Activated naive CD4-positive, alpha-beta T cell treated with anti-CD3 and anti-CD28 coated beads, Interleukin-2, amount 50 U/mL, for 72 hours (primary cell): ENCODE measurements at regions not wholly inside any gene's neighbourhood (a gene's known extent, or its start where the extent isn't known, plus 50 kb on each side); places are given as distances from the start of the nearest gene placed in this dataset.
"Not testable (repeated sequence)": the region's sequence is repeated elsewhere in the genome, so short reads cannot be mapped to it uniquely, and the experiment has no call there.

Experiments
- ATAC-seq, 2 donors: fragments of 150-1000 bp; cut with Tn5 transposase; 2 replicates each; pipeline ENCODE4 v1.10.0; 2021; ENCODE audit warnings: mild to moderate bottlenecking in 2 of 2, moderate library complexity in 2 of 2
- DNase-seq, 2 donors: peaks; one replicate each; pipeline ENCODE4 v3.0.0; 2021 to 2022; ENCODE audit warnings: low spot score in 2 of 2
- H3K27ac Mint-ChIP-seq, 2 donors: one replicate each; pipeline ENCODE4 v1.8.0; 2022; ENCODE audit warnings: mild to moderate bottlenecking in 2 of 2, mixed read lengths in 2 of 2
- H3K36me3 Mint-ChIP-seq, 2 donors: one replicate each; pipeline ENCODE4 v1.8.0; 2022; ENCODE audit warnings: mixed read lengths in 2 of 2
- H3K9me3 Mint-ChIP-seq, 2 donors: one replicate each; pipeline ENCODE4 v1.8.0; 2022; ENCODE audit warnings: mixed read lengths in 2 of 2

DNA sequence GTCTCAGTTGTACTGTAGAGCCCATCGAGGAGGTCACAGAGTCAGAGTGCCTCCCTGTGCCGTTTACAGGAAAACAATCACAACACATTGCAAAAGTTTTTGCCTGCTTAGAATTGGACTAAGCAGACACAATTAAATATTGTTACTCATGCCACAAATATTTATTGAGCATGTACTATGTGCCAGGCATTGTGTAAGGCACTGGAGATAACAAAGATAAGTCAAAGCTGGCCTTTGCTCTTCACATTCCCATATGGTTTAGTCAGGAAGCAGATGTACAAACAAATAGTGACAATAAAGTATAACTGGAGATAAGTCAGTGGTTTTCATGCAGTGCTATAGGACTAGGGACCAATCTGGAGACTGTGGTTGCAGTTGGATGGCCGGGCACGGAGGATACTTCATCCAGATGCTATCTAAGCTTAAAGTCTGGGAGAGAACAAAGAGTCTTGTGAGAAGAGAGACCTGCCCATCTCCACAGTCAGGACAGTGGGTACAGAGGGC, 550.7 kb downstream of the INSC start:
- Mint-ChIP-seq H3K27ac (no peak overlapping the region), H3K36me3 (no peaks in the 10 kb centered on the region), H3K9me3 (peaks cover 0 to 4% of the 10 kb centered on the region in 2 donors)
- DNase-seq: no peak
- ATAC-seq: no peak

DNA sequence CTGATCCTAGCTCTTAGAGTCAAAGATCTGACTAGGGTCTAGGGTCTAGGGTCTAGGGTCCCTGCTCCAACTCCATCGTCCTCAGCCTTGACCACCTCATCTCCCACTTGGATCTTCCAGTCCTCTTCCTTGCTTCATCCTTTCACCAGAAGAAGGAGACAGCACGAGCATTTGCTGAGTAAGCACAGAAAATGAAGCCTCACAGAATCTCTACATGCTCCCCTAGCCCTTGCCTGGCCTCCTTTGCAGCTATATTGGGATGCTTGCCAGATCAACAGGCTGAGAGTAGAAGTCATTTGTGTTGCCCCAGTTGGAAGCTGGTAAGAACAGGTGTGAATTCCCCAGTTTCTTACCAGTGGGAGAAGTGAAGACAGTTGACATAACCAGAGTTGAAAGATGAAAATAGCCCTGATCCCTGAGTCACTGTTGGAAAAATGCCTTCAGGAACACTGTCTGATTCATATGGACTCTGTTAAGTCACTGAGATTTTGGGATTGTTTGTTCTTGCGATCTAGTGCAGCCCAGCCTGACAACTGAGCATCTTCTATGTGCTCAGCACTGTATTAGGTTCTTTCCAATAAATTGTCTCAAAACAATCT, 552.5 kb downstream of the INSC start:
- Mint-ChIP-seq H3K36me3 (no peaks in the 10 kb centered on the region), H3K27ac (no peak overlapping the region), H3K9me3 (peaks cover 0 to 4% of the 10 kb centered on the region in 2 donors)
- ATAC-seq (no peak), DNase-seq (no peak)

DNA sequence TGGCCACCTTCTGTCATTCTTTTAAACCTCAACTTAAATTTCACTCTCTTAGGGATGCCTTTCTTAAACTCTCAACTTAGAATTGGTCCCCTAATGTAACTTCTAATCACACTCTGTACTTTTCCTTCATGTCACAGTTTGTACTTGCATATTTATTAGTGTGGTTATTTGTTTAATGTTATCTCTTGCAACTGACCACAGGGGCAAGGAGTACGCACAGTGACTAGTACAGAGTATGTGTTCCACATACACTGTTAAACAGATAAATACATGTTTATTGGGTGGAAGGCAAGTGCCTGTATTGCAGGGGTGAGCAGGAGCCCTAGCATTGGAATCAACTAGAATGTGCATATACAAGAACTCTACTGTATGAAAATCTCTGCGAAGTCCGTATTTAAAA, 554.0 kb downstream of the INSC start:
- no peak overlapping the region for H3K27ac Mint-ChIP-seq
- H3K36me3 Mint-ChIP-seq: no peaks in the 10 kb centered on the region
- DNase-seq: no peak
- no peak for ATAC-seq
- peaks cover 0 to 4% of the 10 kb centered on the region in 2 donors for H3K9me3 Mint-ChIP-seq

DNA sequence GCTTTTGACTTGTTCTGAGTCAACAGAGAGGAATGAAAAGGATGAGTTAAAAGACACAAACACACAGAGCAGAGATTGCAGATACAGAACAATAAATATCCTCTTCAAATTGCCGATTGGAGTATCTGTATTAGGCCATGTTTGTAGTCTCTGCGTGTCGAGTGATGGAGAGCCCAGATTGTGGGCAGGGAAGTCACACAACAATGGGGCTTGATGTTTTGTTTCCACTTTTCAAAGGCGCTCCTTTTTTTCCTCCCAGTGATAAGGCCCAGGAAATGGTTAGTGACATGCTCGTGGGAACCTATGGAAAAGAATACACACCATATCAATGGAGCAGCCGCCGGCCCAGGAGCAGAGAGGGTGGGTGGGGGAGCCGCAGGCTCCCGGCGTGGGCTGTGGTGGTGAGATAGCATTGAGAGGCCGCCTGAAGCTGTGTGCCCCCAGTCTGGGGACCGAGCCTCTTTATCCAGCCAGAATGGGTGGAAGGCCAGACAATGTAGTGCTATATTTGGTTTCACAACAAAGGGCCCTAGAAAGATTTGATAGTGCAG, 555.9 kb downstream of the INSC start:
- ATAC-seq (no peak), DNase-seq (no peak)
- H3K36me3 Mint-ChIP-seq: no peaks in the 10 kb centered on the region
- H3K27ac Mint-ChIP-seq: no peak overlapping the region
- H3K9me3 Mint-ChIP-seq: peaks cover 0 to 7% of the 10 kb centered on the region in 2 donors

DNA sequence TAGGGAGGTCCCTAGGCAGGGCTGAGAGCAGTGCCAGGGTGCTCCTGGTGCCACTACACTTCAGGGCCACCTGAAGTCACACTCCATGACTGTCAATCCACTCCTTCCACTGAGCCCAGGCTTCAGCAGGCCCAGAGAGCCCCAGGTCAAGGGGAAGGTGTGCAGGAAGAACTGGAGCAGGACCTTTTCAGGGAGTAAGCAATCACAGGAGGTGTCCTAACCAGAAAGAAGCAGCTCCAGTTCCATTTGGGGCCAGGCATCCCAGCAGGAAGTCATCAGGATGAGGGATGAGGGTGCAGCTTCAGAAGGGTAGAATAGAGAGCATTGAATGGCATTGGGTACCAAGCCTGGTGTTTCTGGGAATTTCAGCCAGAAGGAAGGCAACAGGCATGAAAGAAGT, 556.5 kb downstream of the INSC start:
- Mint-ChIP-seq H3K36me3 (no peaks in the 10 kb centered on the region), H3K9me3 (peaks cover 0 to 8% of the 10 kb centered on the region in 2 donors), H3K27ac (no peak overlapping the region)
- ATAC-seq: no peak
- DNase-seq: no peak

DNA sequence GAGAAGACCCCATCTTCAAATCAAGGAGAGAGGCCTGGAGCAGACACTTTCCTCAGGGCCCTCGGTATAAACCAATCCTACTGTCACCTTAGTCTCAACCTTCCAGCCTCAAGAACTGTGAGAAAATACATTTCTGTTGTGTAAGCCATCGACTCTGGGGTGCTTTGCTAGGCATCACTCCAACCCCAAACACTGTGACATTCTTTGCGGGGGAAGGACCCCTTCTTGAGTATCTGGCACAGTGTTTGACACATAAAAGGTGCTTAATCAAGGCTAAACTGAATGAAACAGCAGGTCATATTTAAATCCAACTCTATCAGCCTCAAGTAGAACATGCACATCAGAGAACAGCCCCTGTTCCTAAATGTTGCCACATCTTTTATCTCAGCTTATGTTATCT, 558.1 kb downstream of the INSC start:
- ATAC-seq: no peak
- no peak for DNase-seq
- Mint-ChIP-seq H3K27ac (no peak overlapping the region), H3K36me3 (no peaks in the 10 kb centered on the region), H3K9me3 (peaks cover 8 to 14% of the 10 kb centered on the region in 2 donors)

DNA sequence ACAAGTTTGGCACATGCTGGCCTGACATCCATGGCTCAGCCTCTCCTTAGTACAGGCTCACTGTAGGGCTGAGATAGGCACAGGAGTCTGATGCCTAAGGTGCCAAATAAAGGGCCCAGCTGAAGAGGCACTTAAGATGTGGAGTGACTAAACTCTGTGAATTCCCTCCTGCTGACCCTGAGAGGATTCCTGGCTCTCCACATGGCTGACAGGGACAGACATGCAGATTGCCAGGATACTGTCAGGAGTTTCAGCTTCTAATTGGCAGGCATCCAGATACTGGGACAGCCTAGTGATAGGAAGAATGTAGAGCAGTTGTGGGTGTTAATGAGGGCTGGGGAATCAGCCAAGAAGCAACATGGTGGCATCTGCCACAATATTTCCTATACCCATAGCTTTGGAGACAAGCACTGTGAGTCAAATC, 558.7 kb downstream of the INSC start:
- no peak overlapping the region for H3K27ac Mint-ChIP-seq
- no peak for ATAC-seq
- H3K36me3 Mint-ChIP-seq: no peaks in the 10 kb centered on the region
- no peak for DNase-seq
- peaks cover 8 to 14% of the 10 kb centered on the region in 2 donors for H3K9me3 Mint-ChIP-seq

DNA sequence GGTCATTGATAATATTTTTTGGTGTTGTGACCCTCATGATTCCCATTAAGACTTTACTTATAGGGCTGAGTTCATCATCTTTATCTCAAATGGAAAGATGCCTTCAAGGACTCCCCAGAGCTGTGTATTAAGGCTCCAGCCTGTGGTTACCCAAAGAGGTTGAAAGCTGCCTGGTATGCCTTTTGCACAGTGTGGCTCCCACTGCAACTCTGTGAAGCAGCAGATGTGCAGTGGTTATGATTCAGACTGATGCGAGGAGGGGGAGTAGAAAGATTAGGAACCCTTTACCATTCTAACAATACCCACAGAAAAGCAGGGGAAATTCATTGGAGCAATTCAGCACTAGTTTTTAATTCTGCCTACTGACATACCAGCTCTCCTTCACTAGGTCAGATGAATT, 560.0 kb downstream of the INSC start:
- DNase-seq: no peak
- H3K36me3 Mint-ChIP-seq: no peaks in the 10 kb centered on the region
- H3K27ac Mint-ChIP-seq: no peak overlapping the region
- no peak for ATAC-seq
- H3K9me3 Mint-ChIP-seq: peaks cover 11 to 20% of the 10 kb centered on the region in 2 donors

DNA sequence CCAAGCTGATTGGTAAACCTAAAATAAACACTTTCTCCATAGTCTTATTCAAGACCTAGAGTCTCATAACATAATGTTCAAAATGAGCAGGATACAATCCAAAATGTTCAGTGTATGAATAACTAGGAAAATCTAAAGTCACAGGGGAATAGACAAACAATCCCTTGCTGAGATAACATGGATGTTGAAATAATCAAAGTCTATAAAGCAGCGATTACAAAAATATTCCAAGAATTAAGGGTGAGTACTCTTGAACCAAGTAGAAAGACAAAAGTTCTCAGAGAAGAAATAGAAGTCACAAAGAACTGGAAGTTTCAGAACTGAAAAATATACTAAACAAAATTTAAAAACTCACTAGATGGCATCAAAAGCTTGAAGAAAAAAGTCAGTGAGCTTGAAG, 561.0 kb downstream of the INSC start:
- Mint-ChIP-seq H3K9me3 (peaks cover 16 to 20% of the 10 kb centered on the region in 2 donors), H3K27ac (no peak overlapping the region), H3K36me3 (no peaks in the 10 kb centered on the region)
- DNase-seq (no peak), ATAC-seq (no peak)

DNA sequence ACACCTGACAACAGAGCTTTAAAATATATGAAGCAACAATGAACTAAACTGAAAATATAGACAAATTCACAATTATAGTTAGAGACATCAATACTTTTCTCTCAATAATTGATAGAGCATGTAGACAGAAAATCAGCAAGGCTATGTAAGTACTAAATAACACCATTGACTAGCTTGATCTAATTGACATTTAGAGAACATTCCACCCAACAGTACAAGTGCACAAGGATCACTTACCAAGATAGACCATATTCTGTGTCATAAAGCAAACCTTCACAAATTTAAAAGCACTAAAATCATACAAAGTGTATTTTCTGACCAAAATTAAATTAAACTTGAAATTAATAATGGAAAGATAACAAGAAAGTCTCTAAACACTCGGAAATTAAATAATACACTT, 562.5 kb downstream of the INSC start:
- H3K9me3 Mint-ChIP-seq: peaks cover 16 to 20% of the 10 kb centered on the region in 2 donors
- no peak overlapping the region for H3K27ac Mint-ChIP-seq
- DNase-seq: no peak
- H3K36me3 Mint-ChIP-seq: no peaks in the 10 kb centered on the region
- ATAC-seq: no peak

DNA sequence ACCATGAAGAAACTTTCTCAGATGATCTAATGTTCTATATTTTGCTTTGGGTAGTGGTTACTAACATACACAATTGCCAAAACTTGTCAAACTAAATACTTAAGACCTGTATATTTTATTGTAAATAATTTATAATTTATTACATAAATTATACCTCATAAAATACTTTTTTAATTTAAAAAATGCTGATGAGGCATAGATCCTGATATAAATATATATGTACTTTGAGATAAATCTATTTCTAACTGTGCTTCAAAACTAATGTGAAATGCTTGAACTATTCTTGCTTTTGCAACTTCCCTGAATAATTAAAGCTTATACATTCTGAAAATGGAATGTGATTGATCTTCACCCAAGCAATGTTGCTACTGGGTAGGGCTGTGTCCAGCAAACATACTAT, 568.8 kb downstream of the INSC start:
- ATAC-seq: no peak
- no peak for DNase-seq
- Mint-ChIP-seq H3K9me3 (peaks cover 13 to 21% of the 10 kb centered on the region in 2 donors), H3K36me3 (peaks cover 2 to 6% of the 10 kb centered on the region in 2 donors), H3K27ac (no peak overlapping the region)

DNA sequence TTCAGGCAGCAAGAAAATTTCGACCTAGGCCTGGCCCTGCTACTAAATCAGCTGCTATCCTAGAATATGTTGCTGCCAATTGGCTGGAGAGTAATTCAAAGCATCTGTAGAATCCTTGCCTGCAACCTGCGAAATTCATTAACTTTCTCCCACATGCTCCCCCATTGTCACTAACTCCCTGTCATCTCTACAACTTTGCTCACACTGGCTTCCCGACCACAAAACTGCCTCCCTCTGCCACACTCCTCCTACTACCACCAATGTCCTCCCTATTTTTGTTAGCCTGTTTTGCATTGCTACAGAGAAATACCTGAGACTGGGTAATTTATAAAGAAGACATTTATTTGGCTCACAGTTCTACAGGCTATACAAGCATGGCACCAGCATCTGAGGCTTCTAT, 570.6 kb downstream of the INSC start:
- peaks cover 4 to 6% of the 10 kb centered on the region in 2 donors for H3K36me3 Mint-ChIP-seq
- H3K9me3 Mint-ChIP-seq: peaks cover 11 to 16% of the 10 kb centered on the region in 2 donors
- DNase-seq (no peak), ATAC-seq (no peak)
- H3K27ac Mint-ChIP-seq: no peak overlapping the region

DNA sequence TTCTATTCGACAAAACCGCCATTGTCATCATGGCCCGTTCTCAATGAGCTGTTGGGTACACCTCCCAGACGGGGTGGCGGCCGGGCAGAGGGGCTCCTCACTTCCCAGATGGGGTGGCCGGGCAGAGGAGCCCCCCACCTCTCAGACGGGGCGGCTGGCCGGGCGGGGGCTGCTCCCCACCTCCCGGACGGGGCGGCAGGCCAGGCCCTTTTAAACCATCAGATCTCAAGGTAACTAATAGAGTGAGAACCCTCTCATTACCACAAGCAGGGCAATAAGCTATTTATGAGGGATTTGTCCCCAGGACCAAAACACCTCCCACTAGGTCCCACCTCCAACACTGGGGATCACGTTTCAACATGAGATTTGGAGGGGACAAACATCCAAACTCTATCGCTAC, 571.5 kb downstream of the INSC start:
- not testable (repeated sequence) for DNase-seq, H3K36me3 Mint-ChIP-seq, ATAC-seq, H3K27ac Mint-ChIP-seq
- peaks cover 7 to 16% of the 10 kb centered on the region in 2 donors for H3K9me3 Mint-ChIP-seq

DNA sequence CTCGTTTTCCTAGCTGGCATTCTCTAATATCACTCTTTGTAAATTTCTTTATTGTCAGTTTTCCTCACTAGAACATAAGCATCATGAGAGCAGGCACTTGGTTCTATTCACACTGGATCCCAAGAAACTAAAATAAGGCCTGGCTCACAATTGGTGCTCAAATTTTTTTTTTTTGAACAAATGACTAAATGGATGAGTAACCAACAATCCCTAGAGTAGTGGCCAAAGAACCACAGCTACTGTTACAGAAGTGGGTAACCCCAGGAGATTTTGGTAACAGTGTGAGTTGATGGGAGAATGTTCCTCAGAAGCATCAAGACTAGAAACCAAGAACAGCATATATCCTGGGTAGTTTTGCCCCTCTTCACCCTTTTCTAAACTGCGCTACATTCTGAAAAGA, 572.6 kb downstream of the INSC start:
- Mint-ChIP-seq H3K9me3 (peaks cover 7 to 17% of the 10 kb centered on the region in 2 donors), H3K36me3 (peaks cover 4 to 6% of the 10 kb centered on the region in 2 donors), H3K27ac (no peak overlapping the region)
- DNase-seq: no peak
- ATAC-seq: no peak

DNA sequence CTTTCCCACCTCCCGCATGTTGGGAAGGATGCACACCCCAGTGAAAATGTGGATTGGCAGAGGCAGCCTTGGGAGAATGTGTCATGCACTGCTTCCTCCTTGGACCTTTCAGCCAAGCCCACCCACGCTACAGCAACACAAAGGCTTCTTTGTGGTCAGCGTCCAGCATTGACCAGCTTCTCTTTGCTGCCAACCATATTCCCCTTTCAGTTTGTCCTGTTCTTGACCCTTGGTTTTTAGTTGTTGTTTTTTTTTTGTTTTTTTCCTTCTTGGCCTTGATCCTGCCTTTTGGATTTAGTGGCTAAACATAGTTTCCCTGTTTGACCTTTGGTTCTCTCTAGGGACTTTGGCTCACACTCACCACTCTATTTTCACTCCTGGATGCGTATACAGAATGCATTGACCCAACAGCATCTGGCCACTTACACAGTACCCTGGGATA, 573.6 kb downstream of the INSC start:
- no peak overlapping the region for H3K27ac Mint-ChIP-seq
- DNase-seq (no peak), ATAC-seq (no peak)
- peaks cover 11 to 21% of the 10 kb centered on the region in 2 donors for H3K9me3 Mint-ChIP-seq
- peaks cover 4 to 6% of the 10 kb centered on the region in 2 donors for H3K36me3 Mint-ChIP-seq

DNA sequence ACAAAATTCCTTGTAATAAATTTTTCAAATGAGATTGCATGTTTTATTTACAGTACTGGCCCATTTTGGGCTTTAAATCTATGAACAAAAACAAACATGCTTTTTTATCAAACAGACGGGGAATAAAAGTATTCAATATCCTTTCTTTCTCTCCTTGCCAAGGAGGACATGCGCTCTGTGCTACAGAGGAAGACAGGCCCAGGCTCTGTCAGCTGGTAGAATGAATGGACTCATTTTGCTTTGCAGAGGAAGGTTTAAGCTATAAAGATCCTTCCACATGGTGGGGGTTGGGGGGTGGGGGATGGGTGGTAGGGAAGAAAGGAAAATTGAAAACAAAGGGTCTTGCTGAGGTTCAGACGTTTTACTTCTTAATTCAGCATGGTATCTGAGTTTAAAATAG, 575.6 kb downstream of the INSC start:
- H3K36me3 Mint-ChIP-seq: peaks cover 3 to 4% of the 10 kb centered on the region in 2 donors
- no peak overlapping the region for H3K27ac Mint-ChIP-seq
- H3K9me3 Mint-ChIP-seq: peaks cover 11 to 12% of the 10 kb centered on the region in 2 donors
- DNase-seq: no peak
- no peak for ATAC-seq

DNA sequence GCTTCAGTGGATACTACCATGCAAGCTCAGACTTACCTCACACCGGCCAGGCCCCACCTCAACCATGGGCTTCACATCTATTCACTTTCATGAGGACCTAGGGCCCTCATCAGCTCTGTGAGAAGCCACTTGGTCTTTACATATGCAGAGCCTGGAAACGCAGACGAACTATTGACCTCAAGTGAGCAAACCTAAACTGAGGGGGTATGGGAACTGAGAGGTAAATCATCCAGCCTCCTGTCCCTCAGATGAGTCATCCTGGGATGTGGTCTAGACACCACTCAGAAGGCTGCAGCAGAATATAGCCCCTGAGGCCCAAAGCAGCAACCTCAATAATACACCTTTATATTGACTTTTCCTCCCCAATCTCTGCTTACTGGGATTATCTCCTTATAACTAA, 578.0 kb downstream of the INSC start:
- peaks cover 0 to 4% of the 10 kb centered on the region in 2 donors for H3K36me3 Mint-ChIP-seq
- no peak for DNase-seq
- peaks cover 9 to 12% of the 10 kb centered on the region in 2 donors for H3K9me3 Mint-ChIP-seq
- peak in 1 of 2 donors; percentile 31 for ATAC-seq
- H3K27ac Mint-ChIP-seq: no peak overlapping the region

DNA sequence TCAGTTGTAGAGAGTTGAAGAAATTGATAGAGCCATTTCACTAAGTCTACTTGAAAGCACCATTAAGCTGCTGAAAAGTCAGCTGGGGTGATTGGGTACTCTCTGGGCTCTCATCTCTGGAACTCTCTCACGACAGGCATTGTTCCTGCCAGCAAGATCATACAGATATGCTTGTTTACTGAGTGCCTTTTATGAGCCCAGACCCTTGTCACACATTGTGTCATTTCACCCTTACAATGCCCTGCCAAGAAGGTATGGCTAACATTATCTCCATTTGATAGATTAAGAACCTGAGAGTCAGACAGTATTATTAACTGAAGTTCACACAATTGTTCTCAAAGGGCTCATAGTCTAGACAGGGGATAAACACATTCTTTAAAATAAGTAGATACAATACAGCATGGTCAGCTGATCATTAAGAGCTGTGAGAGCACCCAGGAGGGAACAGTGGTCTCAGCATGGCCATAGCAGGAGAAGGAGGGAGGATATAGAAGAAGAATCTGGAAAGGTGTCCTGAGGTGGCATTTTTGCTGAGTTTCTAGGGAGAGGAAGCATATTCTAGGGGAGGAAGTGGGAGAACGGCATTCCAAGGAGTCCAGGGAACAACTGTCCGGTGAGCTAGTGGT, 580.5 kb downstream of the INSC start:
- H3K27ac Mint-ChIP-seq: no peak overlapping the region
- ATAC-seq (no peak), DNase-seq (no peak)
- peaks cover 9% of the 10 kb centered on the region in 2 donors for H3K9me3 Mint-ChIP-seq
- H3K36me3 Mint-ChIP-seq: no peaks in the 10 kb centered on the region
